ENCODE measurements at regions not wholly inside any gene's neighbourhood (a gene's known extent, or its start where the extent isn't known, plus 50 kb on each side); places are given as distances from the start of the nearest gene placed in this dataset.

- TF ChIP-seq SUZ12 (IDR thresholded peaks at IDR 0.05): no peak
- TF ChIP-seq SP1 (IDR thresholded peaks at IDR 0.05): no peak
- TF ChIP-seq L3MBTL2 (conservative IDR thresholded peaks at IDR 0.05): no peak
- no peak for TF ChIP-seq ELF4 (IDR thresholded peaks at IDR 0.05)
- TF ChIP-seq LEF1 (IDR thresholded peaks at IDR 0.05; ENCODE audit: borderline replicate concordance): no peak
- no peak for TF ChIP-seq ZNF384 (IDR thresholded peaks at IDR 0.05)
These were observed 540.2 kb downstream of the KCNH5 start for GRCh38 chr14:62505045-62505444.

Measured in HEK293T (cell line).